ENCODE measurements at regions not wholly inside any gene's neighbourhood (a gene's known extent, or its start where the extent isn't known, plus 50 kb on each side); places are given as distances from the start of the nearest gene placed in this dataset.

DNA sequence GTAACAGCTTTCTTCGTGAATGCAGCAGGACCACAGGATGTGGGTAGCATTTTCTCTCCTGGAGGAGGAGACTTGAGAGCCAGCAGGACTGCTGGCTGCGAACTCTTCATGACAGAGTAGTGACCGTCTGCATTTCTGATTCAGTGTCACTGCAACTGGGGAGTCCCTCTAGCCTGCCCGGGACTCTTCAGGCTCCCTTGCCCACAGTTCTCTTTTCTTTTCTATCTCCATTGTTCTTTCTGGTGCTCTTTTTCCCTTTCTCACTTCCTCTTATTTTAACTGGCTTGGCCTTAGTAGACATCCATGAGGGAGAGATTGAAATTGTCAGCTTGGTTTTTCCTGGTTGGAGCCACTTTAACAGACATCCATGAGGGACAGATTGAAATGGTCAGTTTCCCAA lies 49.9 kb upstream of the P2RY1 start:
- DNase-seq = no peak

Measured in NCI-H510A (cell line).